H1 (cell line): ENCODE measurements at regions not wholly inside any gene's neighbourhood (a gene's known extent, or its start where the extent isn't known, plus 50 kb on each side); places are given as distances from the start of the nearest gene placed in this dataset.

ENCODE experiments used
- CTCF ChIA-PET: fragments of 300-600 bp; sonication (Branson Sonifier 250); formaldehyde crosslinking; loops from one replicate; lab custom pipeline; 2021; ENCODE audit not compliant: partially characterized antibody; lab: Charles Lee
- POLR2A ChIA-PET: fragments of 300-600 bp; sonication (Branson Sonifier 250); formaldehyde crosslinking; loops from one replicate; lab custom pipeline; 2021; ENCODE audit warnings: inconsistent platforms; ENCODE audit not compliant: partially characterized antibody; lab: Charles Lee
- DNase-seq, 2 experiments: peaks; one replicate each; pipeline versions ENCODE4 v3.0.0 to v3.0.0-alpha.2; 2010 to 2022; ENCODE audit warnings: low spot score in 2 of 2, low read depth in 1 of 2, mixed read lengths in 1 of 2
- FAIRE-seq: peaks from 2 replicates; lab custom pipeline; 2011; peaks lifted over from hg19 to GRCh38; lab: Jason Lieb, UNC
- H2AFZ ChIP-seq: 2 replicates; pipeline ENCODE4 v1.8.1; 2012; ENCODE audit warnings: low read length, inconsistent platforms
- H2AK5ac ChIP-seq: 2 replicates; pipeline ENCODE4 v1.6.1; 2013; ENCODE audit warnings: low read depth, low read length
- H2BK120ac ChIP-seq: replicated peaks from 2 replicates; pipeline ENCODE3; 2013; ENCODE audit warnings: low read depth, low read length, inconsistent platforms
- H2BK12ac ChIP-seq: 2 replicates; pipeline ENCODE4 v1.6.1; 2013; ENCODE audit warnings: low read depth, low read length
- H2BK15ac ChIP-seq: 2 replicates; pipeline ENCODE4 v1.6.1; 2013; ENCODE audit warnings: low read length
- H2BK20ac ChIP-seq: 2 replicates; pipeline ENCODE4 v1.6.1; 2013; ENCODE audit warnings: low read length
- H2BK5ac ChIP-seq: 2 replicates; pipeline ENCODE4 v1.6.1; 2013; ENCODE audit warnings: low read depth, low read length
- H3K14ac ChIP-seq: 2 replicates; pipeline ENCODE4 v1.6.1; 2013; ENCODE audit warnings: inconsistent platforms; ENCODE audit not compliant: insufficient read length
- H3K18ac ChIP-seq: 2 replicates; pipeline ENCODE4 v1.6.1; 2013; ENCODE audit warnings: low read length; ENCODE audit errors: extremely low read depth
- H3K23ac ChIP-seq: 2 replicates; pipeline ENCODE4 v1.6.1; 2013; ENCODE audit warnings: inconsistent platforms; ENCODE audit not compliant: insufficient read length
- H3K23me2 ChIP-seq: 2 replicates; pipeline ENCODE4 v1.6.1; 2013; ENCODE audit warnings: low read depth, low read length
- H3K27ac ChIP-seq: 2 replicates; pipeline ENCODE4 v1.6.1; 2011; ENCODE audit warnings: low read depth, low read length, inconsistent platforms
- H3K27me3 ChIP-seq, 4 experiments: replicated peaks in 1 of 4; 1 replicate in 1 of 4; 2 replicates in 3 of 4; pipeline versions ENCODE4 v1.6.1 to v1.8.1; 2011 to 2013; ENCODE audit warnings: low read length in 3 of 4, mild to moderate bottlenecking in 3 of 4, inconsistent platforms in 2 of 4, mixed read lengths in 2 of 4, moderate library complexity in 1 of 4; ENCODE audit not compliant: control insufficient read depth in 3 of 4, insufficient read depth in 3 of 4; ENCODE audit errors: extremely low read depth in 1 of 4
- H3K36me3 ChIP-seq, 4 experiments: 2 replicates each; pipeline versions ENCODE4 v1.6.1 to v1.8.1; 2011 to 2013; ENCODE audit warnings: mild to moderate bottlenecking in 4 of 4, low read length in 3 of 4, moderate library complexity in 2 of 4, control low read depth in 1 of 4, inconsistent platforms in 1 of 4; ENCODE audit not compliant: insufficient read depth in 4 of 4, control insufficient read depth in 2 of 4
- H3K4ac ChIP-seq: replicated peaks from 2 replicates; pipeline ENCODE3; 2013; ENCODE audit warnings: low read length, low read depth, mixed read lengths, inconsistent platforms; ENCODE audit not compliant: insufficient read length
- H3K4me1 ChIP-seq, 4 experiments: replicated peaks in 1 of 4; 1 replicate in 1 of 4; 2 replicates in 3 of 4; pipeline versions ENCODE4 v1.6.1 to v1.8.1; 2011 to 2013; ENCODE audit warnings: low read length in 3 of 4, inconsistent platforms in 2 of 4, mixed read lengths in 1 of 4; ENCODE audit not compliant: insufficient read depth in 4 of 4, control insufficient read depth in 3 of 4
- H3K4me2 ChIP-seq, 2 experiments: 2 replicates each; pipeline versions ENCODE4 v1.6.1 to v1.8.1; 2011 to 2013; ENCODE audit warnings: low read depth in 2 of 2, low read length in 2 of 2, control low read depth in 1 of 2, inconsistent platforms in 1 of 2, mild to moderate bottlenecking in 1 of 2; ENCODE audit not compliant: insufficient read depth in 1 of 2
- H3K4me3 ChIP-seq, 4 experiments: fragments of 200-600, 300-600 bp in 1 of 4; sonication (generic), shearing (Covaris generic), sonication (Bioruptor Twin) in 1 of 4; 2 replicates each; pipeline versions ENCODE4 v1.5.1 to v1.8.1; 2011 to 2016; ENCODE audit warnings: low read length in 4 of 4, low read depth in 3 of 4, control low read depth in 2 of 4, inconsistent platforms in 2 of 4, mild to moderate bottlenecking in 2 of 4, mixed read lengths in 1 of 4, moderate library complexity in 1 of 4; ENCODE audit not compliant: insufficient read depth in 2 of 4; ENCODE audit errors: extremely low read depth in 1 of 4
- H3K56ac ChIP-seq: replicated peaks from 2 replicates; pipeline ENCODE3; 2013; ENCODE audit warnings: low read depth, mild to moderate bottlenecking, mixed read lengths, low read length, inconsistent platforms; ENCODE audit not compliant: insufficient read length
- H3K79me1 ChIP-seq: 2 replicates; pipeline ENCODE4 v1.6.1; 2013; ENCODE audit warnings: low read depth, low read length, control low read depth
- H3K79me2 ChIP-seq, 2 experiments: 2 replicates each; pipeline versions ENCODE4 v1.6.1 to v1.8.1; 2012 to 2013; ENCODE audit warnings: low read length in 2 of 2, mild to moderate bottlenecking in 2 of 2, inconsistent platforms in 1 of 2; ENCODE audit not compliant: insufficient read depth in 2 of 2, control insufficient read depth in 1 of 2
- H3K9ac ChIP-seq, 4 experiments: replicated peaks in 1 of 4; 1 replicate in 1 of 4; 2 replicates in 3 of 4; pipeline versions ENCODE4 v1.6.1 to v1.8.1; 2011 to 2013; ENCODE audit warnings: low read depth in 3 of 4, low read length in 3 of 4, control low read depth in 2 of 4, mild to moderate bottlenecking in 2 of 4, moderate library complexity in 2 of 4, inconsistent platforms in 1 of 4; ENCODE audit errors: extremely low read depth in 1 of 4
- H3K9me3 ChIP-seq, 2 experiments: 2 replicates each; pipeline versions ENCODE4 v1.6.1 to v1.8.1; 2012 to 2013; ENCODE audit warnings: mild to moderate bottlenecking in 2 of 2, moderate library complexity in 2 of 2, control low read depth in 1 of 2, inconsistent platforms in 1 of 2, low read depth in 1 of 2, low read length in 1 of 2, mixed read lengths in 1 of 2; ENCODE audit not compliant: insufficient read depth in 2 of 2
- H4K20me1 ChIP-seq, 2 experiments: replicated peaks in 1 of 2; 2 replicates each; pipeline versions ENCODE3 to v1.8.1; 2011 to 2013; ENCODE audit warnings: inconsistent platforms in 2 of 2, low read length in 2 of 2, mild to moderate bottlenecking in 1 of 2; ENCODE audit not compliant: insufficient read depth in 2 of 2, control insufficient read depth in 1 of 2
- H4K5ac ChIP-seq: 2 replicates; pipeline ENCODE4 v1.6.1; 2013; ENCODE audit warnings: low read length, low read depth, mixed read lengths, inconsistent platforms; ENCODE audit not compliant: insufficient read length
- H4K8ac ChIP-seq: 2 replicates; pipeline ENCODE4 v1.8.0; 2013; ENCODE audit warnings: mild to moderate bottlenecking, moderate library complexity, low read length, inconsistent platforms; ENCODE audit not compliant: insufficient read depth; ENCODE audit errors: extremely low read depth
- H4K91ac ChIP-seq: replicated peaks from 2 replicates; pipeline ENCODE3; 2013; ENCODE audit warnings: low read length, mixed read lengths, inconsistent platforms; ENCODE audit not compliant: insufficient read length
- CEBPB ChIP-seq: IDR thresholded peaks from 2 replicates; pipeline ENCODE4 v1.6.1; 2012; ENCODE audit warnings: low read depth, low read length
- WGBS, 2 experiments: shearing (Covaris generic) in 1 of 2; methylation state at CpG; one replicate each; pipeline versions ENCODE4 v1.1.6 to v1.1.7; 2013 to 2015; ENCODE audit warnings: low lambda C conversion rate in 2 of 2, mixed read lengths in 2 of 2, inconsistent platforms in 1 of 2, low coverage in 1 of 2, missing lambda C conversion rate in 1 of 2; ENCODE audit not compliant: insufficient replicate concordance in 2 of 2, insufficient coverage in 1 of 2, insufficient read length in 1 of 2; ENCODE audit errors: extremely low coverage in 1 of 2, missing lambda C conversion rate in 1 of 2; 5-methylcytosine and 5-hydroxymethylcytosine counted together

DNA sequence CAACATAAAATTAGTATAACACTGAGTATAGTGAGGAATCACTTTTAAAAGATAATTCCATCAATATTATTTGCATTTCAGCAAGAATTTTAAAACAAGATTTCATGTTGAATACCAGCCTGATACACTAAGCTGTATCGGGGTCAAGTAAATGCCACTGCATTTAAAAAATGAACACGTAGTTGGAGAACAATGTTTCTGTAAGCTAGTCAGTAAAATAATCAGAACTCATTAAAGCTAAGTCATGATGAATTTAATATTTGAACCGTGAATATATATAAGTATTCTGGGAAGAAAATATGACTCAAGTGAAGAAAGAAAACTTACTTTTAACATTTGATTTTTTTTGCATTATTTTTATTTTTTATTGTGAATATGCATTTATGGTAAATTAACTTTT lies 611.0 kb upstream of the PABPC4L start:
- H3K36me3 ChIP-seq: no peaks in the 10 kb centered on the region
- WGBS, 2 experiments: 90% methylated on average over 3 of the region's 3 CpGs; no CpG with 5 or more reads in 1 of the 2 experiments
- H2BK12ac ChIP-seq: no peak overlapping the region
- no peak overlapping the region for H4K91ac ChIP-seq
- H3K9me3 ChIP-seq: peaks cover 0 to 4% of the 10 kb centered on the region in 2 experiments; a peak in 1 of 4 replicates
- TF ChIP-seq CEBPB: no peak
- H3K56ac ChIP-seq: no peak overlapping the region
- H3K4ac ChIP-seq: no peak overlapping the region
- no peak overlapping the region for H4K5ac ChIP-seq
- H3K4me2 ChIP-seq: no peak overlapping the region
- ChIA-PET CTCF (interaction anchor here (0.6 kb wide), 1 partner anchor 10 kb away, joined by 3 read pairs; no protein-coding TSS in a partner anchor), POLR2A (no interaction called here)
- H3K27me3 ChIP-seq: no peaks in the 10 kb centered on the region
- H3K14ac ChIP-seq: no peak overlapping the region
- no peak overlapping the region for H3K4me3 ChIP-seq
- no peak overlapping the region for H3K27ac ChIP-seq
- H3K79me2 ChIP-seq: no peaks in the 10 kb centered on the region
- H2AK5ac ChIP-seq: no peak overlapping the region
- H3K18ac ChIP-seq: no peak overlapping the region
- no peak overlapping the region for H2BK15ac ChIP-seq
- no peak overlapping the region for H2BK5ac ChIP-seq
- no peak for FAIRE-seq
- no peaks in the 10 kb centered on the region for H4K20me1 ChIP-seq
- no peaks in the 10 kb centered on the region for H3K23me2 ChIP-seq
- H2BK20ac ChIP-seq: no peak overlapping the region
- H3K4me1 ChIP-seq: no peaks in the 10 kb centered on the region
- no peak overlapping the region for H2BK120ac ChIP-seq
- H3K23ac ChIP-seq: no peak overlapping the region
- H4K8ac ChIP-seq: no peak overlapping the region
- H3K79me1 ChIP-seq: no peaks in the 10 kb centered on the region
- no peak overlapping the region for H3K9ac ChIP-seq
- no peak overlapping the region for H2AFZ ChIP-seq
- DNase-seq: no peak
